GM12878 (cell line): ENCODE measurements at regions not wholly inside any gene's neighbourhood (a gene's known extent, or its start where the extent isn't known, plus 50 kb on each side); places are given as distances from the start of the nearest gene placed in this dataset.
"Not testable (repeated sequence)": the region's sequence is repeated elsewhere in the genome, so short reads cannot be mapped to it uniquely, and the experiment has no call there.

Source experiments
- ATAC-seq: fragments of 200-7000 bp; cut with Tn5 transposase; 3 replicates; pipeline ENCODE4 v1.9.1; 2020; ENCODE audit warnings: mild to moderate bottlenecking, moderate library complexity
- BruUV-seq: library from RNA; stranded (reverse); fragments of 400-500 nt; replicated peaks from 2 replicates; lab custom pipeline; 2021; lab: Mats Ljungman, UMichigan
- CTCF ChIA-PET: fragments of 300-600 bp; sonication (Branson Sonifier 250); formaldehyde crosslinking; extraction: SDS; loops from one replicate; lab custom pipeline; 2021; ENCODE audit warnings: inconsistent platforms; lab: Yijun Ruan, JAX
- POLR2A ChIA-PET: fragments of 350-600 bp; formaldehyde crosslinking; extraction: SDS; loops from one replicate; lab custom pipeline; 2021; ENCODE audit warnings: inconsistent platforms; lab: Charles Lee
- RAD21 ChIA-PET: fragments of 300-600 bp; sonication (Branson Sonifier 250); formaldehyde crosslinking; loops from one replicate; lab custom pipeline; 2023; ENCODE audit warnings: antibody characterized with exemption; ENCODE audit not compliant: unreplicated experiment; lab: Charles Lee
- SMC1A ChIA-PET: fragments of 300-600 bp; sonication (Branson Sonifier 250); formaldehyde crosslinking; loops from one replicate; lab custom pipeline; 2023; ENCODE audit not compliant: unreplicated experiment, uncharacterized antibody; lab: Charles Lee
- DNase-seq: peaks from one replicate; pipeline ENCODE4 v3.0.0-alpha.2; 2011; ENCODE audit warnings: low read depth, low spot score
- FAIRE-seq: peaks from 3 replicates; lab custom pipeline; 2011; peaks lifted over from hg19 to GRCh38; lab: Jason Lieb, UNC
- H2AFZ ChIP-seq: 2 replicates; pipeline ENCODE4 v1.6.0; 2011; ENCODE audit warnings: low read depth, low read length, control low read depth; ENCODE audit not compliant: control insufficient read depth
- H3K27ac ChIP-seq: 2 replicates; pipeline ENCODE4 v1.5.1; 2011; ENCODE audit warnings: control low read depth; ENCODE audit not compliant: control insufficient read depth, insufficient read depth
- H3K27me3 ChIP-seq, 2 experiments: replicated peaks in 1 of 2; 2 replicates each; pipeline versions ENCODE4 v1.6.0 to v1.6.1; 2011; ENCODE audit warnings: low read length in 1 of 2; ENCODE audit not compliant: control insufficient read depth in 2 of 2, insufficient read depth in 2 of 2
- H3K36me3 ChIP-seq, 2 experiments: 2 replicates each; pipeline ENCODE4 v1.5.1; 2011; ENCODE audit warnings: low read length in 1 of 2; ENCODE audit not compliant: control insufficient read depth in 2 of 2, insufficient read depth in 2 of 2
- H3K4me1 ChIP-seq: 2 replicates; pipeline ENCODE4 v1.6.1; 2011; ENCODE audit warnings: mild to moderate bottlenecking, low read length, moderate library complexity, mixed read lengths; ENCODE audit not compliant: control insufficient read depth, insufficient read depth
- H3K4me2 ChIP-seq: 2 replicates; pipeline ENCODE4 v1.6.0; 2011; ENCODE audit warnings: control low read depth; ENCODE audit not compliant: control insufficient read depth, insufficient read depth
- H3K4me3 ChIP-seq: fragments of 200-600 bp; sonication (generic); 2 replicates; pipeline ENCODE4 v1.5.1; 2016
- H3K79me2 ChIP-seq: 2 replicates; pipeline ENCODE4 v1.6.0; 2011; ENCODE audit warnings: low read length; ENCODE audit not compliant: control insufficient read depth, insufficient read depth
- H3K9ac ChIP-seq: 2 replicates; pipeline ENCODE4 v1.8.0; 2011; ENCODE audit warnings: low read length, control low read depth, mixed read lengths; ENCODE audit not compliant: control insufficient read depth, insufficient read depth
- H3K9me3 ChIP-seq: replicated peaks from 3 replicates; pipeline ENCODE4 v1.5.1; 2011; ENCODE audit warnings: mild to moderate bottlenecking, low read length; ENCODE audit not compliant: control insufficient read depth, insufficient read depth
- H4K20me1 ChIP-seq: 2 replicates; pipeline ENCODE4 v1.6.0; 2011; ENCODE audit not compliant: control insufficient read depth, insufficient read depth
- E2F4 ChIP-seq: IDR thresholded peaks from 2 replicates; pipeline ENCODE4 v1.6.1; 2012; ENCODE audit warnings: low read depth, low read length, improper control_type of control experiment
- GABPA ChIP-seq: IDR thresholded peaks from 2 replicates; pipeline ENCODE4 v1.6.1; 2014; ENCODE audit warnings: antibody characterized with exemption, low read depth, mild to moderate bottlenecking, inconsistent platforms
- JUNB ChIP-seq: IDR thresholded peaks from 2 replicates; pipeline ENCODE4 v1.6.1; 2016; ENCODE audit warnings: antibody characterized with exemption, mild to moderate bottlenecking
- PAX8 ChIP-seq: fragments of 450-650 bp; IDR thresholded peaks from 2 replicates; pipeline ENCODE4 v1.6.1; 2017; ENCODE audit warnings: mild to moderate bottlenecking, moderate library complexity
- PKNOX1 ChIP-seq: fragments of 450-650 bp; IDR thresholded peaks from 2 replicates; pipeline ENCODE4 v1.6.1; 2016; ENCODE audit warnings: mild to moderate bottlenecking
- POLR2AphosphoS5 ChIP-seq: IDR thresholded peaks from 2 replicates; pipeline ENCODE4 v1.6.1; 2011; ENCODE audit warnings: mild to moderate bottlenecking, low read length, inconsistent platforms
- STAT1 ChIP-seq: fragments of 450-650 bp; conservative IDR thresholded peaks from 2 replicates; pipeline ENCODE4 v1.6.1; 2014; ENCODE audit warnings: antibody characterized with exemption, mild to moderate bottlenecking
- ZNF274 ChIP-seq: IDR thresholded peaks from one replicate; pipeline ENCODE4 v1.8.0; 2011; ENCODE audit not compliant: insufficient read length, insufficient read depth
- WGBS: methylation state at CpG from one replicate; pipeline ENCODE4 v1.1.6; 2016; ENCODE audit warnings: low lambda C conversion rate; ENCODE audit not compliant: insufficient replicate concordance, insufficient coverage; ENCODE audit errors: missing lambda C conversion rate; 5-methylcytosine and 5-hydroxymethylcytosine counted together
- in situ Hi-C: fragments of 300-500 bp; cut with MboI; formaldehyde crosslinking; loops from 9 replicates; pipeline ENCODE4 v1.14.3; 2018; ENCODE audit warnings: mixed read lengths
- intact Hi-C: fragments of 100-400 bp; cut with micrococcal nuclease; formaldehyde crosslinking; loops from one replicate; pipeline ENCODE4 v1.14.2; 2022; ENCODE audit not compliant: unreplicated experiment

DNA sequence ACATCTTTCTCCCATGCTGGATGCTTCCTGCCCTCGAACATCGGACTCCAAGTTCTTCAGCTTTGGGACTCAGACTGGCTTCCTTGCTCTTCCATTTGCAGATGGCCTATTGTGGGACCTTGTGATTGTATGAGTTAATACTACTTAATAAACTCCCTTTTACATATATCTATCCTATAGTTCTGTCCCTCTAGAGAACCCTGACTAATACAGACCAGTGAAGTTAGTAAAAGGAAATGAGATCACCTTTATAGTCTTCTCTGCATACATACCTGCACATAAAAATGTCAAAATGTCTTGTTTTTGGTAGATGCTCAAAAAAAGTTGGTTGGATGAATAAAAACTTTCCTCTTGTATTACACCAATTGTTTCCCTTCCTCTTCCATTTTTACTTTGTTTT lies 73.9 kb upstream of the SOX21 start:
- ATAC-seq, H3K27me3 ChIP-seq, SMC1A ChIA-PET, H4K20me1 ChIP-seq, H3K36me3 ChIP-seq, in situ Hi-C loops, H3K9me3 ChIP-seq, POLR2A ChIA-PET, DNase-seq, CTCF ChIA-PET, BruUV-seq, H2AFZ ChIP-seq, H3K4me1 ChIP-seq, intact Hi-C loops, RAD21 ChIA-PET, FAIRE-seq, H3K4me2 ChIP-seq, H3K4me3 ChIP-seq, H3K27ac ChIP-seq, H3K79me2 ChIP-seq, H3K9ac ChIP-seq: not testable (repeated sequence)
- WGBS = 39% methylated on average over 2 of the region's 2 CpGs

GRCh38 chr13:94784066-94784465 lies 71.7 kb upstream of the SOX21 start:
- no peaks in the 10 kb centered on the region for H4K20me1 ChIP-seq
- POLR2A ChIA-PET = no interaction called here
- H3K79me2 ChIP-seq = no peaks in the 10 kb centered on the region
- RAD21 ChIA-PET = interaction anchor here (0.6 kb wide), 1 partner anchor 457 kb away, joined by 3 read pairs; no protein-coding TSS in a partner anchor
- no peak overlapping the region for H2AFZ ChIP-seq
- H3K27ac ChIP-seq = no peak overlapping the region
- in situ Hi-C loops (no loop called here), intact Hi-C loops (no loop called here)
- BruUV-seq = no TSS peak
- CTCF ChIA-PET = no interaction called here
- no peaks in the 10 kb centered on the region for H3K27me3 ChIP-seq
- H3K4me2 ChIP-seq = no peak overlapping the region
- no peak for TF ChIP-seq E2F4
- no peak for TF ChIP-seq POLR2AphosphoS5
- TF ChIP-seq ZNF274 = no peak
- TF ChIP-seq JUNB = no peak
- TF ChIP-seq PAX8 = no peak
- no peak for TF ChIP-seq GABPA
- TF ChIP-seq PKNOX1 = no peak
- TF ChIP-seq STAT1 = no peak
- no peak for ATAC-seq
- SMC1A ChIA-PET = no interaction called here
- no peak for DNase-seq
- H3K4me1 ChIP-seq = no peaks in the 10 kb centered on the region
- FAIRE-seq = no peak
- WGBS = 88% methylated on average over 6 of the region's 6 CpGs
- no peak overlapping the region for H3K9ac ChIP-seq
- H3K4me3 ChIP-seq = no peak overlapping the region
- no peaks in the 10 kb centered on the region for H3K9me3 ChIP-seq
- H3K36me3 ChIP-seq = no peaks in the 10 kb centered on the region
